GM23248 (cell line): ENCODE measurements at regions not wholly inside any gene's neighbourhood (a gene's known extent, or its start where the extent isn't known, plus 50 kb on each side); places are given as distances from the start of the nearest gene placed in this dataset.

Experiments
- DNase-seq: peaks from one replicate; pipeline ENCODE4 v3.0.0-alpha.2; 2015
- H2AFZ ChIP-seq: fragments of 200-600 bp; sonication (generic); 2 replicates; pipeline ENCODE4 v1.6.1; 2016; ENCODE audit warnings: antibody characterized with exemption
- H3F3A ChIP-seq: fragments of 200-600 bp; sonication (generic); 2 replicates; pipeline ENCODE4 v1.6.1; 2016; ENCODE audit warnings: mild to moderate bottlenecking, antibody characterized with exemption, mixed run types; ENCODE audit not compliant: insufficient read depth
- H3K27ac ChIP-seq: fragments of 200-600 bp; sonication (generic); 2 replicates; pipeline ENCODE4 v1.5.1; 2016; ENCODE audit warnings: mild to moderate bottlenecking
- H3K27me3 ChIP-seq: fragments of 200-600 bp; sonication (generic); replicated peaks from 2 replicates; pipeline ENCODE4 v1.6.1; 2016; ENCODE audit warnings: mild to moderate bottlenecking; ENCODE audit not compliant: insufficient read depth
- H3K36me3 ChIP-seq: fragments of 200-600 bp; sonication (generic); 2 replicates; pipeline ENCODE4 v1.6.1; 2016; ENCODE audit warnings: low read depth, mild to moderate bottlenecking
- H3K4me1 ChIP-seq: fragments of 200-600 bp; sonication (generic); 2 replicates; pipeline ENCODE4 v1.6.1; 2016; ENCODE audit warnings: mild to moderate bottlenecking; ENCODE audit not compliant: insufficient read depth
- H3K4me2 ChIP-seq: fragments of 200-600 bp; sonication (generic); one replicate; pipeline ENCODE4 v1.6.1; 2016; ENCODE audit warnings: mild to moderate bottlenecking; ENCODE audit not compliant: unreplicated experiment
- H3K4me3 ChIP-seq: fragments of 200-600 bp; sonication (generic); 2 replicates; pipeline ENCODE4 v1.5.1; 2016; ENCODE audit warnings: mild to moderate bottlenecking
- H3K79me2 ChIP-seq: fragments of 200-600 bp; sonication (generic); 2 replicates; pipeline ENCODE4 v1.6.1; 2016; ENCODE audit warnings: mild to moderate bottlenecking; ENCODE audit not compliant: insufficient read depth
- H3K9ac ChIP-seq: fragments of 200-600 bp; sonication (generic); 2 replicates; pipeline ENCODE4 v1.6.1; 2016; ENCODE audit warnings: mild to moderate bottlenecking
- H3K9me2 ChIP-seq: fragments of 200-600 bp; sonication (generic); 2 replicates; pipeline ENCODE4 v1.6.1; 2016; ENCODE audit warnings: mixed run types, mild to moderate bottlenecking, moderate library complexity; ENCODE audit not compliant: insufficient read depth
- H3K9me3 ChIP-seq: fragments of 200-600 bp; sonication (generic); one replicate; pipeline ENCODE4 v1.6.1; 2017; ENCODE audit warnings: low read depth
- H4K20me1 ChIP-seq: fragments of 200-600 bp; sonication (generic); 2 replicates; pipeline ENCODE4 v1.6.0; 2016; ENCODE audit not compliant: insufficient read depth
- EZH2 ChIP-seq: fragments of 200-600 bp; sonication (generic); IDR thresholded peaks from 2 replicates; pipeline ENCODE4 v1.6.1; 2018; ENCODE audit warnings: antibody characterized with exemption, mild to moderate bottlenecking; ENCODE audit not compliant: insufficient read depth, poor library complexity, severe bottlenecking
- EZH2phosphoT487 ChIP-seq: fragments of 200-600 bp; sonication (generic); IDR thresholded peaks from 2 replicates; pipeline ENCODE4 v1.6.1; 2018; ENCODE audit warnings: antibody characterized with exemption, moderate library complexity, mild to moderate bottlenecking, low read depth; ENCODE audit not compliant: insufficient read depth
- WGBS, 2 experiments: methylation state at CpG; one replicate each; pipeline ENCODE4 v1.1.6; 2015 to 2017; ENCODE audit warnings: low lambda C conversion rate in 2 of 2, low coverage in 1 of 2; ENCODE audit errors: missing lambda C conversion rate in 2 of 2; 5-methylcytosine and 5-hydroxymethylcytosine counted together
- in situ Hi-C: fragments of 300-500 bp; cut with MboI; formaldehyde crosslinking; loops from 2 replicates; pipeline ENCODE4 v1.15.0; 2020

DNA sequence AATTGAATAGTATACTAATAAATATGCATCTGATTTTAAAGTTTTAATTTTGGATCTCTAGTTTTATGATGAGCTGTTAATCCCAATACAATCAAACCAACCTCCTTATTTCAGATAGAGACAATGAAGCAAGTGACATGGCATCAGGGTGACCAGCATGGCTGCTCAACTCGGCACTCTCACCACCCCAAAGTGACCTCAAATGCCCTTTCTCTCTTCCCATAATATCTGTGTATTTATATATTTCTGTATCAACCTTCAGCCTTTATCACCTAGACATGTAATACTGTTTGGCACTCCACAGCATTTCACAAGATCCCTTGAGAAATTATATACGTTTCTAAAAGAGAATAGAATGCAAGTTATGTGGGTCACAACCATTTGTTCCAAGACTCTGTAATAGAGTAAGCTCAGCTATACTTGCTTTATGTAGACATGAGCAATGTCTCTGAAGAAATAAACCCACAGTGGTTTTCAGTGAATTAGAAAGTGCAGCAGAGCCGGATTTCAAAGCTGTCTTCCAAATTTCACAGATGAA lies 1623.2 kb upstream of the PABPC4L start:
- Histone ChIP-seq H3F3A (no peaks in the 10 kb centered on the region), H3K9me3 (peaks cover 8% of the 10 kb centered on the region), H4K20me1 (no peaks in the 10 kb centered on the region), H3K4me2 (no peak overlapping the region), H3K36me3 (no peaks in the 10 kb centered on the region), H3K9ac (no peak overlapping the region), H2AFZ (no peak overlapping the region), H3K4me3 (no peak overlapping the region), H3K79me2 (no peaks in the 10 kb centered on the region), H3K9me2 (no peaks in the 10 kb centered on the region), H3K27me3 (no peaks in the 10 kb centered on the region), H3K4me1 (no peaks in the 10 kb centered on the region), H3K27ac (no peak overlapping the region)
- in situ Hi-C loops: no loop called here
- DNase-seq: no peak
- TF ChIP-seq EZH2: no peak
- 1 to 5% methylated on average over 3 of the region's 3 CpGs for WGBS, 2 experiments

DNA sequence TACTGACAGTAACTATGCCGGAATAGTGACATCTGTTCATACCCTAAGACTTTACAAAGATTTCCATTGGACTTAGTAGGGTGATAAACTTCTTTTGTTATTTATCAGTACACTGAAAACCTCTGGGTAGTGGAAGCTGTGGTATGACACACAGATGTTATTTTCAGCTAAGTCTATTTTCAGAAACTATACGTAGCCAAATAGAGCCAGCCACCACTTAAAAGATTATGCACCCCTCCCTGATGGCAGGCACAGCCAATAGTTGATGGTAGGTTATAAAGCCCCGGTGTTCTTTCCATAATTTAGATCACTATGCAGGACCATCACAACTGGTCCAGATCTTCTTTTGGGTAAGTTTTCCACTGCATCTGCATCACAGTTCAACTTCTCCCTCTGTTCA lies 1603.2 kb upstream of the PABPC4L start:
- H3K4me3 ChIP-seq: no peak overlapping the region
- no peaks in the 10 kb centered on the region for H4K20me1 ChIP-seq
- no peaks in the 10 kb centered on the region for H3K9me2 ChIP-seq
- H3F3A ChIP-seq: no peaks in the 10 kb centered on the region
- WGBS, 2 experiments: 13 to 14% methylated on average over 3 of the region's 3 CpGs
- no peaks in the 10 kb centered on the region for H3K27me3 ChIP-seq
- H2AFZ ChIP-seq: no peak overlapping the region
- in situ Hi-C loops: no loop called here
- no peak for DNase-seq
- TF ChIP-seq EZH2 (no peak), EZH2phosphoT487 (no peak)
- no peak overlapping the region for H3K4me2 ChIP-seq
- no peak overlapping the region for H3K9ac ChIP-seq
- no peaks in the 10 kb centered on the region for H3K9me3 ChIP-seq
- H3K79me2 ChIP-seq: no peaks in the 10 kb centered on the region
- H3K36me3 ChIP-seq: no peaks in the 10 kb centered on the region
- H3K27ac ChIP-seq: no peak overlapping the region
- no peaks in the 10 kb centered on the region for H3K4me1 ChIP-seq

DNA sequence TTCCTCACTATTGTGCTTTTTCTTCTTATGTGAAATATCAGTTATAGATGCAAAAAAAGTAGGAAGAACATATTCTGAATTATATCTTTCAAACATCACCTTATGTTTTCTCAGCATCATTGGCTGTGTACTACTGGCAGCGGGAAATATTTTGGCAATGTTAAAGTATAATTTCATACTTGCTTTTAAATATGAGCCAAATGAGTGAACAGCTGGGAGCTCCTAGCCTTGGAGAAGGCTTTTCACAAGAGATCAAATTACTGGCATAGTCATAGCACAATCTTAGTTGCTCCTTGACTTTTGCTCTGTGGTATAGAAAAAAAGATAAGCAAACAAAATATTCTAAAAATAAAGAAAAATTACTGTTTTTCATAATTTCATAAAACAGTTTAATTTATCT lies 1575.8 kb upstream of the PABPC4L start:
- TF ChIP-seq EZH2phosphoT487: no peak
- TF ChIP-seq EZH2: no peak
- in situ Hi-C loops: no loop called here
- Histone ChIP-seq H3K27me3 (no peaks in the 10 kb centered on the region), H3F3A (no peaks in the 10 kb centered on the region), H3K4me3 (no peak overlapping the region), H3K36me3 (no peaks in the 10 kb centered on the region), H3K4me1 (no peaks in the 10 kb centered on the region), H3K9me3 (no peaks in the 10 kb centered on the region), H3K27ac (no peak overlapping the region), H3K79me2 (no peaks in the 10 kb centered on the region), H2AFZ (no peak overlapping the region), H3K9me2 (no peaks in the 10 kb centered on the region), H3K4me2 (no peak overlapping the region), H4K20me1 (no peaks in the 10 kb centered on the region), H3K9ac (no peak overlapping the region)
- no peak for DNase-seq
- 29 to 36% methylated on average over 1 of the region's 1 CpG for WGBS, 2 experiments

DNA sequence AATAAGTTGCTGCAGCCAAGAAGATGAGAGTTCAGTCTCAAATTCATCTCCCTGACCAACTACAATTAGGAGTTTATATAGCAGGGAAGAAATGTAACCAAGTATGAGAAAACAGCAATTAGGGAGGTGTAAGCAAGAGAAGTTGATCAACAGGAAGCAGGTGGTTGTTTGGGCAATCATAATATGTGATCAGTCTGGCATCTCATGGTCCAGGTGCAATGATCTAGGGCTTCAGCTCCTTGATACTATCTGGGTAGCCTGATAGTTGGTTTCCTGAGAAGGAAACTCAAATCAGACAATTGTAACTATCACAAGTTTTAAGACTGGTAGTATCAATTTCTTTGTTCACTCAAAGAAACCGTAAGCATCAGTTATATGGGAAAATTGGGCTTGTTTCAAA lies 1574.3 kb upstream of the PABPC4L start:
- no peak overlapping the region for H3K27ac ChIP-seq
- H3K27me3 ChIP-seq: no peaks in the 10 kb centered on the region
- TF ChIP-seq EZH2phosphoT487 (no peak), EZH2 (no peak)
- no peaks in the 10 kb centered on the region for H4K20me1 ChIP-seq
- H3K4me3 ChIP-seq: no peak overlapping the region
- no peaks in the 10 kb centered on the region for H3K36me3 ChIP-seq
- no peak overlapping the region for H3K4me2 ChIP-seq
- H3F3A ChIP-seq: no peaks in the 10 kb centered on the region
- no peak overlapping the region for H2AFZ ChIP-seq
- in situ Hi-C loops: no loop called here
- H3K79me2 ChIP-seq: no peaks in the 10 kb centered on the region
- no peak for DNase-seq
- no peaks in the 10 kb centered on the region for H3K9me3 ChIP-seq
- H3K9ac ChIP-seq: no peak overlapping the region
- H3K4me1 ChIP-seq: no peaks in the 10 kb centered on the region
- WGBS, 2 experiments: 24 to 27% methylated on average over 1 of the region's 1 CpG
- H3K9me2 ChIP-seq: no peaks in the 10 kb centered on the region

DNA sequence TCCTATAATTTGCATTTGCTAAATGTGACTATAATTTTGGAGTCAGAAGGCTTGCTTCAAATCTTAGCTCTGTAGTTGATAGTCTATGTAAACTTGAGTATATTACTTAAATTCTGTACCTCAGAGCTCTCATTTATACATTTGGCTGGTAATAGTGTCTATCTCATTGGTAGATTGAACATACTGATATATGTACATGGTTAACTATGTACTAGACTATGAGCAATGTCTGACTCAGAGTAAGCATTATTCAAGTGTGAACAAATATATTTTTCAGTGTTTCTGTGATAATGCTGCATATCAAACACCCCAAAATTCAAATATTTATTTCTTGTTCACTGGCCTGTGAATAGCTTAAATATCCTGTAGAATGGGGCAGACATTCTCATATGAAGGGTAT lies 1568.9 kb upstream of the PABPC4L start:
- Histone ChIP-seq H4K20me1 (no peaks in the 10 kb centered on the region), H3F3A (no peaks in the 10 kb centered on the region), H3K36me3 (no peaks in the 10 kb centered on the region), H3K27ac (no peak overlapping the region), H3K9ac (no peak overlapping the region), H3K4me3 (no peak overlapping the region), H2AFZ (no peak overlapping the region), H3K4me2 (no peak overlapping the region), H3K79me2 (no peaks in the 10 kb centered on the region), H3K9me3 (no peaks in the 10 kb centered on the region), H3K4me1 (no peaks in the 10 kb centered on the region), H3K9me2 (no peaks in the 10 kb centered on the region), H3K27me3 (no peaks in the 10 kb centered on the region)
- no peak for DNase-seq
- no peak for TF ChIP-seq EZH2phosphoT487
- no peak for TF ChIP-seq EZH2
- in situ Hi-C loops: no loop called here
